NCI-H510A (cell line): ENCODE measurements at regions not wholly inside any gene's neighbourhood (a gene's known extent, or its start where the extent isn't known, plus 50 kb on each side); places are given as distances from the start of the nearest gene placed in this dataset.
"Not testable (repeated sequence)": the region's sequence is repeated elsewhere in the genome, so short reads cannot be mapped to it uniquely, and the experiment has no call there.

ENCODE experiments used
- DNase-seq: peaks from one replicate; lab custom pipeline; 2025; lab: John Stamatoyannopoulos, UW

DNA sequence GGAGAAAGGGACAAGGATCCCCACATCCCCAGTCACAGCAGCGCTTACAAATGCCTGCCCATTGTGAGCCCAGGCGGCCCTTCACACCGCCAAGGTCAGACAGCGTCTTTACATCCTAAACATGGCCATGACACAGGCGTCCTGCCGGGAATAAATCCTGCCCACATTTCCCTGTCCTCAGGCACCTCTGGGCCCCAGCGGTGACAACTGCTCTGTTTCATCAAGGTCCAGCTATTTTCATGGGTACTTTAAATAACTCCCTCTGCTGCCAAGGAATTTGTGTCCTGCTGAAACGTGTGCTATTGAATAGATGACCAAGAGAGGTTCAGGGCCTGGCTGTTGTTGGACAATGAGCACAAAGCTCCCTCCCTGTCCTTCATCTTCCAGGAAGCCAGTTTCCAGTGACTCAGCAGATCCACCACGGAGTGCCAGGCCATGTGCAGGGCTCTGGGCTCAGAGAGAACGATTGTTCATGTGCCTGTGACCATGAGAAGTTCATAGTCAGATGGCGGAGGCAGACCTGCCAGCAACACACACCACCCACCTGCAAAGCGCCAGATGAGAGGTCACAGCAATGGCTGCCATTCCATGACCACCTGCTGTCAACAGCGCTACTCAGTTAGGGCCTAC lies 195.8 kb downstream of the MATN1 start:
- no peak for DNase-seq

GRCh38 chr1:30526652-30527345 lies 196.6 kb downstream of the MATN1 start:
- DNase-seq = no peak

GRCh38 chr1:30525971-30526651 lies 197.3 kb downstream of the MATN1 start:
- DNase-seq = no peak

DNA sequence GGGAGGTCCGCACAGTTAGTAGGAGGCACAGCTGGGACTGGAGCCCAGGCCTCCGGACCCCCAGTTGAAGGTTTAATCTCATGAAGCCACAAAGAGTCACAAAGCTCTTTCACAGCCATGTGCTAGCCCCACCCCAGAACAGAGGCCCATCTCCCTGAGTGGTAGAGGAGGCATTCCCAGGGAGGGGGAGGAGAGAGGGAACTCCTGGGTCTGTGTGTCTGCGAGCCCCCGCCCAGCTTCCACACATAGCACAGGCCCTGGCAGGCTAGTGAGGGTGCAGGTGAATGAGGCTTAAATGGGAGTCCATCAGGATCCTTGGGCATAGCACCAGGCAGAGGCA lies 197.8 kb downstream of the MATN1 start:
- DNase-seq = no peak

- no peak for DNase-seq
Measured at GRCh38 chr1:30524840-30525617, 198.4 kb downstream of the MATN1 start.

DNA sequence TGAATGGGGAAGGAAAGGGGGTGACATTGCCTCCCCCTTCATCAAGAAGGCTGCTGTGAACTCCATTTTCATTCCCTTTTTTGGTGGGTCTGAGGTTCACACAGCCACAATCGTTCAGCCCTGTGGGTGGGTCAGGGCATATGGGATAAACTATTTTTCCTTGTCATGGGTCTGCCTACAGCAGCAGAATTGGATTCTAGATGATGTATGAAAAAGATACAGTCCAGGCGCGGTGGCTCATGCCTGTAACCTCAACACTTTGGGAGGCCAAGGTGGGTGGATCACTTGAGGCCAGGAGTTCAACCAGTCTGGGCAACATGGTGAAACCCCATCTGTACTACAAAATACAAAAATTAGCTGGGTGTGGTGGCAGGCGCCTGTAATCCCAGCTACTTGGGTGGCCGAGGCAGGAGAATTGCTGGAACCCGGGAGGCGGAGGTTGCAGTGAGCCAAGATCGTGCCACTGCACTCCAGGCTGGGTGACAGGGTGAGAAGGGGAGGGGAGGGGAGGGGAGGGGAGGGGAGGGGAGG lies 199.3 kb downstream of the MATN1 start:
- not testable (repeated sequence) for DNase-seq

DNA sequence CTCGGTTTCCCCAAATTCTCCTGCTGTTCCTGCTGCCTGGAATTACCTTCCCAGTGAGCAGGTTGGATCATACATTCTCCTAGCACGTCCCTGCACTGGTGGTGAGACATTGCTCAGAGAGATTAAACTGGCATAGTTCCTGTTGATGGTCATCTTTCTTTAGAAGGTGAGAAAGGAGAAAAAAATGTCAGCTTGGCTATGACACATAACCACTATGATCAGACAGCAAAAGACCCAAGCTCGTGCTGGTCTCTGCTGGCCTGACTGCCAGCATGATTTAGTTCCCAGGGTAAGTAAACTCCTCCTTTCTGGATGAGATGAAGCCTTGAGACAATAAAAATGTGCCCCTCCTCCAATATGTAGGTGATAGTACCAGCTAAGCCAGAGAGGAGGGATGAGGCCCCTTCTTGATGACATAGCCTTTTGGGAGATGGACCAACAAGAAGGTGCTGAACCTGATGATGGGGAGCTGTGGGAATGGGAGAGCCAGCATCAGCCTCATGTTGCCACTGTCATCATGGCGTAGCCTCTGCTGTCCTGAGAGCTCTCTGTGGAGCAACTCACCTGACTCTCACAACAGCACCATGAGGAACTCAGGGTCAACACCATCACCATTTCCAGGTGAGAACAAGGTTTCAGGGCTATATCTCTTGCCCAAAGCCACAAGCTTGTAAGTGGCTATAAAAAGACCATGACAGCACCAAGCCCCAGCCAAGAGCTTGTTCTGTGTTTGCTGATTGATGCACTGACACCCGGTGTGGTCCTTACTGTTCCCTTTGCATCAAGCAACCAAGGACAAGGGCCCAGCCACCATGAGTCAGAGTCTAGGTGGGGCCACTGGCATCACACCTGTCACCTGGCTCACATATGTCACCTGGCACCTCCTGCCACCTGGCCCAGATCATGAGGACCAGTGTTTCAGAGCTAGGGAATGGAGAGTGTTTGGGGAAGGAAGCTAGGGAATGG lies 200.0 kb downstream of the MATN1 start:
- no peak for DNase-seq

DNA sequence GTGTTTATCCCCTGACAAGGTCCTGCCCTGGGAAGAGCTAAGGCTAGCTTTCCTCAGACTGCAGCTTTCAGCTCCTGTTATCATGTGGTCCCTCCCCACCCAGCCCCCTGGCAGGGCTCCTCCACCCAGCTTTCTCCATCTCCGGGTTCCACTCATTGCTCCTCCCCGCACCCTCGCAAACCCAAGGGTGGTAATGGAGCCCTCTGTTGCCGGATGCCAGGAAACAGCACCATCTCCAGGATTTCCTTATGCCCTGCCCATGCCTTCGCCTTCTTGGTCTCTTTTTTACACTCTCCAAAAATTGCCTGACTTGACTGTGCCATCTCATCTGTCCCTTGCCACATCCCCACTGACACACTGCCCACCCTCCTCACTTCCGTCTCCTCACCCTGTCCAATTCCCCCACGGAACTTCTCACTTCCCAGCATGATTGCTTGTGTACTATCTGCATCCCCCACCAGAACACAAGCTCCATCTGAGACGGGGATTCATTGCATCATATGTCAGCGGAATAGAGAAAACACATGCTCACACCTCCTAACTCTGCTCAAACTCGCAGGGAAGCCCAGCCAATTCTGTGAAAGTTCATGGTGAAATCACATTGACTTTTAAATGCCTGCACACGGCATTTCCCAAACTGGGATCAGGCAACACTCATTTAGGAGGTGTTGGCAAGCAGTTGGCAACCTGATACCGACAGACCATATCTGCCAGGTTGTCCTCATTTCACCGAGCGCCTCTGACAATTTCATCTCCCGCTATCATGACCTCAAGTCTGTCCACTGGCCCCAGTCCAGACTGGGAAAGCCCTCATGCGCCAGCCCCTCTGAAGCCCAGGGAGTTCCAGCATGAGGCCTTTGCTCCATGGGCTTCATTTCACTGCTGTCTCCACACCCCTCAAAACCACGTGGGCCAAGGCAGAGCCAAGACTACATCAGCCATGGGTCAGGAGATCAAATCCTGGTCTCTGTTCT lies 201.1 kb downstream of the MATN1 start:
- no peak for DNase-seq

GRCh38 chr1:30521261-30521865 lies 202.0 kb downstream of the MATN1 start:
- no peak for DNase-seq

GRCh38 chr1:30520476-30520875 lies 202.9 kb downstream of the MATN1 start:
- no peak for DNase-seq

DNA sequence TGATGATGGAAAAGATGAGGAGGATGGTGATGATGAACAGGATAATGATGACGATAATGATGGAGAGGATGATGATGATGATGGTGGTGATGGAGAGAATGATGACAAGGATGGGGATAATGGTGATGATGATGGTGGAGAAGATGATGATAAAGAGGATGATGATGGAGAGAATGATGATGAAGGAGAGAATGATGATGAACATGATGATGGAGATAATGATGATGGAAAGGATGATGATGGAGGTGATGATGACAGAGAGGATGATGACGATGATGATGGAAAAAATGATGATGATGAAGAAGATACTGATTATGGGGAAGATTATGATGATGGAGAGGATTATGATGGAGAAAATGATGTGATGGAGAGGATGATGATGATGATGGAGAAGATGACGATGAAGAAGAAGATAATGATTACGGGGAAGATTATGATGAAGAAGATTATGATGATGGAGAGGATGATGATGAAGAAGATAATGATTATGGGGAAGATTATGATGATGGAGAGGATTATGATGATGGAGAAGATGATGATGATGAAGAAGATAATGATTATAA lies 204.1 kb downstream of the MATN1 start:
- DNase-seq = no peak

GRCh38 chr1:30518696-30519095 lies 204.7 kb downstream of the MATN1 start:
- no peak for DNase-seq

DNA sequence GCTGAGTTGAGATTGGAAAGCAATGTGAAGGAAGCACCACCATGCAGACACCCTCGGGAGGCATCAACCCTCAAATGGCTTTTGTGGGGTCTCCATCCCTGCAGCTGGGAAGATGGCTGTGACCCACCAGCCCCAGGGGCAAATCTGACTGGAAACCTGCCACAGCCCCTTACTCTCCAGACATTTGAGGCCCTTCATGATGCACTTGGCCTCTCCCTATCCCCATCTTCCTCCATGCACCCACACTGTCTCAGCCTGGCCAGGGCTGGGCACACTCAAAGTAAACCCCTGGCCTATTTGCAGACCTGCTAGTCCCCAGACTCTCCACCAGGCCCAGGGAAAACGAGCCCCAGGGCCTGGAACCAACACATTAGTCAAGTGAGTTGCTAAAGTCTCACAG lies 205.2 kb downstream of the MATN1 start:
- DNase-seq = no peak

DNA sequence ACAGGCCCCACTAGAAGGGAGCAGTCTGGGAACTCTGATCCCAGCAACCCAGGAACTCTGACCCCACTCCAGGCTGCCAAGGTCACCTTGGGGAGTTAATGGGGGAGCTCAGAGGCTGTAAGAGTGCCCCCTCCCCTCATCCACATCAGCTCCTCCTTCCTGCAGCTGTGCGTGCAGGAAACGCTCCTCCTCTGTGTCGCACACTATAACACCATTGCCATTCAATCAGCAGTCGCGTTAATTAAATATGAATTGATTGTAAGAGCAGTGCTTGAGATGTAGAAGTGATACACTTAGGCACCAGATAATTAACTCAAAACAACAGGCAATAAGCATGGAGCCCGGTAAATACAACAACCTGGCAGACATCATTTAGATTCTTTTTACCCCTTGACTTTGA lies 205.7 kb downstream of the MATN1 start:
- not testable (repeated sequence) for DNase-seq

- not testable (repeated sequence) for DNase-seq
Measured at GRCh38 chr1:30517241-30517640, 206.1 kb downstream of the MATN1 start.

DNA sequence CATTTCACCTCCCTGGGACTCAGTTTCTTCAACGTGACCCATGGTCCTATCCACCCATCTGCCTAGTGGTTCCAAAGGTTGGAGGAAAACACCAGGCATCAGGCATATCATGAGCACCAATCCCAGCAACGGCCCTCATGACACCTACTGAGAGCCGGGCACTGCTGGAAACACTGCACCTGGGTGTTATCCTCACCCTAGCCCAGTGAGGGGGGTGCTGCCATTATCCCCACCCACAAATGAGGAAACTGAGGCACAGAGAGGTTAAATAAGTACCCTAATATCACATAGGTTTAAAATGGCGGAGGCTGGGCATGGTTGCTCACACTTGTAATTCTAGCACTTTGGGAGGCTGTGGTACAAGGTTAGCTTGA lies 206.9 kb downstream of the MATN1 start:
- no peak for DNase-seq

- DNase-seq = no peak
Measured at GRCh38 chr1:30515755-30516484, 207.5 kb downstream of the MATN1 start.

- DNase-seq = no peak
Measured at GRCh38 chr1:30514945-30515344, 208.4 kb downstream of the MATN1 start.
